Activated CD4-positive, alpha-beta memory T cell treated with anti-CD3 and anti-CD28 coated beads, Interleukin-2, amount 10 ng/mL, durations not matched to agents 7 days and 5 days (primary cell): ENCODE measurements at regions not wholly inside any gene's neighbourhood (a gene's known extent, or its start where the extent isn't known, plus 50 kb on each side); places are given as distances from the start of the nearest gene placed in this dataset.
"Not testable (repeated sequence)": the region's sequence is repeated elsewhere in the genome, so short reads cannot be mapped to it uniquely, and the experiment has no call there.

Experiments
- CTCF ChIA-PET: fragments of 350-600 bp; sonication (Branson Sonifier 250); formaldehyde crosslinking; loops from one replicate; lab custom pipeline; 2021; ENCODE audit warnings: antibody characterized with exemption, inconsistent platforms; lab: Charles Lee
- POLR2A ChIA-PET: fragments of 350-600 bp; sonication (Branson Sonifier 250); formaldehyde crosslinking; loops from one replicate; lab custom pipeline; 2021; ENCODE audit warnings: antibody characterized with exemption; lab: Charles Lee
- DNase-seq: peaks from one replicate; pipeline ENCODE4 v3.0.0-alpha.2; 2020
- H3K27ac Mint-ChIP-seq: one replicate; pipeline ENCODE4 v1.8.0; 2021; ENCODE audit warnings: mild to moderate bottlenecking, mixed read lengths
- H3K27me3 Mint-ChIP-seq: one replicate; pipeline ENCODE4 v1.8.0; 2021; ENCODE audit warnings: mixed read lengths
- H3K36me3 Mint-ChIP-seq: one replicate; pipeline ENCODE4 v1.8.0; 2021; ENCODE audit warnings: low read depth, mixed read lengths
- H3K4me1 Mint-ChIP-seq: one replicate; pipeline ENCODE4 v1.8.0; 2021; ENCODE audit warnings: mixed read lengths
- H3K4me3 Mint-ChIP-seq: one replicate; pipeline ENCODE4 v1.8.0; 2021; ENCODE audit warnings: mild to moderate bottlenecking, mixed read lengths
- H3K9me3 Mint-ChIP-seq: one replicate; pipeline ENCODE4 v1.8.0; 2021; ENCODE audit warnings: mixed read lengths

DNA sequence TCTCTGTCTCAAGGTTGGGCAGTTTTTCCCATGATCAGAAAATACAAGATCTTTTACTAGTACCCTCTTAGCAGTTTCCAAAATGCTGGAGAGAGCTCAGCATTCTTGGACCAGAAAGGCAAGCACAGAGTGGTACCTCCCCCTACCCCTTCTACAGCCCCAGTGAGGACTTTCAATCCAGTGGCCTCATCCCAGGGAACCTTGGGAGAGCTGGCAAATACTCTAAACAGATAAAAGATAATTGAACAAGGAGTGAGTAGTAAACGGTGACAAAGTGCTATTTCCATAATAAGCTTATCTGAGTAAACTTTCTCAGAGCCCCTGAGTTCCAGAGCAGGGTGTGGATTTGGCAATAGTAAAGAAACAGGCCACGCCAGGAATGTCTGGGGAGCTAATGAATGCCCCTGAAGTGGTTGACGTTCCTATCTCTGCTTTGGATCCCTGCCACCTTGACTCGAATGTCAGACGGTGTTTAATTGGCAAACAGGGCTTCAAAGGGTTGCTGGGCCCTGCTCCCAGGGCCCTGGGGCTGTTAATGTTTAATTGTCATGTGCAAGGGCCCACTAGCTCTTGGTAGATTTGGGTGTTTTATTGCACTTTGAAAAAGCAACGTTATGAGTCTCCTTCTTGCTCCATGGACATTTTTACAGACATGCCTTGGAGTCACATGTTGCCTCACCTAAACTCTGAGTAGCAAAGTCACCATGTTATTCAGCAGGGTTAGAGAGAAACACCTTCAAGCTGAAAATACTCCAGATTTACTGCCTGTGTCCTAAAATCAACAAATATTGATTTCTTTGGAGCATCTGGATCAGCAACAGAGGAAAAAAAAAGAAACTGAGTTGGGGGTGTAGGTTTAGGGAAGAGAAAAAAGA lies 239.9 kb downstream of the CYRIA start:
- H3K36me3 Mint-ChIP-seq, result no peaks in the 10 kb centered on the region
- no peaks in the 10 kb centered on the region for H3K27me3 Mint-ChIP-seq
- no peaks in the 10 kb centered on the region for H3K9me3 Mint-ChIP-seq
- ChIA-PET CTCF (no interaction called here), POLR2A (no interaction called here)
- DNase-seq, result no peak
- H3K4me3 Mint-ChIP-seq, result no peak overlapping the region
- H3K27ac Mint-ChIP-seq, result no peak overlapping the region
- no peaks in the 10 kb centered on the region for H3K4me1 Mint-ChIP-seq

DNA sequence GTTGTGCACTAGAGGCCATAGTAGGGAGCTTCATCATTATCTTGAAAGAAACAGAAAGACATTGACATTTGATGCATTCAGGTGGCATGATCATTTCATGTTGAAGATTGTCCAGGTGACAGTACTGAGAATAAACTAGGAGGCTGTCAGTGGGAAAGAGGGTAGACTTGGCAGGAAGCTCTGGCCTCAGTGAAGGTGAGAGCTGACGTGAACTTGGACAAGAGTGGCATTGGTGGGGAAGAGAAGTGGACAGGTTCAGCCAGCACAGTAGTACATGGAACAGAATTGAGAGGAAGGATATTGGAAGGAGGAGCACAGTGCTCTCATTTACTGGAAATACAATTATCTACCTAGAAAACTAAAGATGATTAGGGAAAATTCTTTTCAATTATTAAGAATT lies 245.2 kb downstream of the CYRIA start:
- ChIA-PET POLR2A (no interaction called here), CTCF (no interaction called here)
- H3K36me3 Mint-ChIP-seq, result no peaks in the 10 kb centered on the region
- no peak overlapping the region for H3K27ac Mint-ChIP-seq
- no peaks in the 10 kb centered on the region for H3K27me3 Mint-ChIP-seq
- no peak overlapping the region for H3K4me3 Mint-ChIP-seq
- DNase-seq, result no peak
- no peaks in the 10 kb centered on the region for H3K4me1 Mint-ChIP-seq
- peaks cover under 1% of the 10 kb centered on the region for H3K9me3 Mint-ChIP-seq

DNA sequence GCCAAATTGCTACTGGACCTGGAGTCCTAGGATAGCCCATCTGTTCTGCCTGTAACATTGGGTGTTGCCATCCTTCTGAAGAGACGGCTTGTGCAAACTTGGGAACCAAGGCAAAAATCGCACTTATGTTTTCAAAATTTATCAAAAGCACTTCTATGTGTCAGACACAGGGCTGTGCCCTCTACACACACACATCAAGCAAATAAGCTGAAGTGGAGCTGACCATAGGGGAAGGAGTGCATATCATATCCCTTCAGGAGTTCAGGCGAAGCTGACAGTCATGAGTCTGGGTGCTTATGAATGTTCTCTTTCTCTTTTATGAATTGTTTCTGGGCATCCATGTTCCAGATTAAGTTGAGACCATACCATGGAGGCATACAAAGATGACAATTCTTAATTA lies 247.9 kb downstream of the CYRIA start:
- H3K4me3 Mint-ChIP-seq, result no peak overlapping the region
- H3K27me3 Mint-ChIP-seq, result no peaks in the 10 kb centered on the region
- H3K4me1 Mint-ChIP-seq, result no peaks in the 10 kb centered on the region
- ChIA-PET POLR2A (no interaction called here), CTCF (no interaction called here)
- no peak overlapping the region for H3K27ac Mint-ChIP-seq
- DNase-seq, result no peak
- H3K36me3 Mint-ChIP-seq, result no peaks in the 10 kb centered on the region
- peaks cover 2% of the 10 kb centered on the region for H3K9me3 Mint-ChIP-seq

DNA sequence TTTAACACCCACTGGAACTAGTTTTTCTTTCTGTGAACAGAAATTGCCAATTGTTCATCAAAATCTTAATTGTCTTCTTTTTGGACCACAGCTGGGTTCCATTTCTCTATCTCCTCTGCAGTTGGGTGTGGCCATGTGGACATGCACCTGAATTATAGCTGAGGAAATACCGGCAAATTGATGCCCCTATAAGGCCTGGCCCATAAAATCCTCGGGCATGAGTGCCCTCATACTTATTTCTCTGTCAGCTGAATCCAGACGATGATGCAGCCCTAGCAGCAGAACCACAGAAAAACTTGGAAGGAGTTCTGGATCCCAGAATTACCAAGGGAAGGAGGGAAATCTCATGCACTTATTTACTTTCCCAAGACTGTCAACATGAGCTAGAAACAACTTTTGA lies 249.0 kb downstream of the CYRIA start:
- no peaks in the 10 kb centered on the region for H3K27me3 Mint-ChIP-seq
- POLR2A ChIA-PET, result no interaction called here
- peaks cover 2% of the 10 kb centered on the region for H3K9me3 Mint-ChIP-seq
- no peak overlapping the region for H3K27ac Mint-ChIP-seq
- H3K4me3 Mint-ChIP-seq, result no peak overlapping the region
- DNase-seq, result no peak
- CTCF ChIA-PET, result no interaction called here
- no peaks in the 10 kb centered on the region for H3K4me1 Mint-ChIP-seq
- H3K36me3 Mint-ChIP-seq, result no peaks in the 10 kb centered on the region

DNA sequence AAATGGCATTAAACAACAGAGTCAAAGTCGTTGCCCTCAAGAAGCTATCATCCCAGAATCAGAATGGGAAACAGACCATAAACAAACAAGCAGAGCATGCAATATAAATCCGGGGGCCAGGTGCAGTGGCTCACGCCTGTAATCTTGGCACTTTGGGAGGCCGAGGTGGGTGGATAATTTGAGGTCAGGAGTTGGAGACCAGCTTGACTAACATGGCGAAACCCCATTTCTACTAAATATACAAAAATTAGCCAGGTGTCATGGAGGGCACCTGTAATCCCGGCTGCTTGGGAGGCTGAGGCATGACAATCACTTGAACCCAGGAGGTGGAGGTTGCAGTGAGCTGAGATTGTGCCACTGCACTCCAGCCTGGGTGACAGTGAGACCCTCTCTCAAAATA lies 249.8 kb downstream of the CYRIA start:
- H3K4me1 Mint-ChIP-seq, H3K27ac Mint-ChIP-seq, CTCF ChIA-PET, H3K27me3 Mint-ChIP-seq, H3K36me3 Mint-ChIP-seq, H3K9me3 Mint-ChIP-seq, DNase-seq, POLR2A ChIA-PET, H3K4me3 Mint-ChIP-seq: not testable (repeated sequence)

DNA sequence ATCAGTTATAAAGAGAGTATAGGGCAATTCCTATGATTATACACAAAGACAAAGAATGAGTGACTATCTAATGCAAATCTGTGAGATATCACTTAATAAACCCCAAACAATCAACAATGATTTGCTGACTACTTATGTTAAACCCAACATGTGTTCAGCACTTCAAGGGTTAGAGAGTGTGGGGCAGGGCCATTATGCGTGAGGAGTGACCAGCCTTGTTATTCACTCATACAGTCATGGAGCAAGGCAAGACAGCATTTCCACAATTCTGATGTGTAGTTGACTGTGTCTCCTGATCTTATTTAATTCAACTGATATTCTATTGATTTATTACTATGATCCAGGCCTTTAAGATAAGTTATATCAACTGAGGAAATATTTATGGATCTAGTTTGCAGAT lies 251.7 kb downstream of the CYRIA start:
- Mint-ChIP-seq H3K27me3 (no peaks in the 10 kb centered on the region), H3K36me3 (no peaks in the 10 kb centered on the region), H3K4me3 (no peak overlapping the region), H3K4me1 (no peaks in the 10 kb centered on the region), H3K27ac (no peak overlapping the region), H3K9me3 (peaks cover 2% of the 10 kb centered on the region)
- ChIA-PET CTCF (no interaction called here), POLR2A (no interaction called here)
- DNase-seq, result no peak

DNA sequence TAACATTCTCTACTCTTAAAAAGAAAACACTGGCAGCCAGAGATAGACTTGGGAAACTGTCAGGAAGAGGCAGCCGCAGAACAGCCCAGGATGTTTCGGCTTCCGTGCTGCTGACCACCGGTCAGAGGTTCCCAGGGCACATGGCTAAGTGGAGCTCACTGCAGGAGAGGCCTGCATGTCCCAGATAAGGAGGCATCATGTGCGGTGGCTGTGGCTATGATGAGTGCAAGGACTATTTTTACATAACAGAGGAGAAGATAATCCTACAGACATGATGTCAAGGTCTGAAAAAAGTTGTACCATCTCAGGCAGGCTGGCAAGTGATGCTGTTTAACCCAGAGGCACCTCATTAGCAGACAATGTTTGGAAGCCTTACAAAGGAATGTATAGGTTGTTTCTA lies 252.3 kb downstream of the CYRIA start:
- Mint-ChIP-seq H3K9me3 (peaks cover 2% of the 10 kb centered on the region), H3K4me3 (no peak overlapping the region), H3K36me3 (no peaks in the 10 kb centered on the region), H3K27ac (no peak overlapping the region), H3K27me3 (no peaks in the 10 kb centered on the region), H3K4me1 (no peaks in the 10 kb centered on the region)
- DNase-seq, result no peak
- ChIA-PET POLR2A (no interaction called here), CTCF (no interaction called here)

DNA sequence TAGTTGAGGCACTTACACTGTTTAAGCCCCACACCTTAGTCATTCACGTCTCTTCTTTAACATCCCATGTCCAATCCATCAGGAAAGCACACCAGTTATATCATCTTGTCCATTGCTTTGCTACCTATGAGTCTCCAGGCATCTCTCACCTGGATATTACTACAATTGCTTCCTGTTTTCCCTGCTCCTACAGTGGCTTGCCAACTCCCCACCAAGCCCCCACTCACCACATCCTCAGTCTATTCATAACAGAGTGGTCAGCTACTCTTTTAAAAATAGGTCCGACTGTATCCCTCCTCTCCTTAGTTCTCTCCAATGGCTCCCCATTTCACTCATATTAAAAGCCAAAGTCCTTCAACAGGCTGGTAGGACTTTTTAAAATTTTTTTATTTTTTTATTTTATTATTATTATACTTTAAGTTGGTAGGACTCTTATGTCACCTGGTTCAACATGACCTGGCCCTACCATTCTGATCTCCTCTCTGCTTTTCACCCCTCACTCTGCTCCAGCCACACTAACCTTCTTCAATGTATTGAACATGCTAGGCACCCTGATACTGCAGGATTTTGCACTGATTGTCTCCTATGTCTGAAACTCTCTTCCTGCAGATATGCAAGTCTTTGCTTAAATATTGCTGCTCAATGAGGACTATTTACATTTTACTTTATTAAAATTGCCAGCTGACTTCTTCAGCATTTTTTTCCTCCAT lies 253.2 kb downstream of the CYRIA start:
- CTCF ChIA-PET, result no interaction called here
- POLR2A ChIA-PET, result no interaction called here
- no peaks in the 10 kb centered on the region for H3K4me1 Mint-ChIP-seq
- no peak overlapping the region for H3K27ac Mint-ChIP-seq
- no peaks in the 10 kb centered on the region for H3K27me3 Mint-ChIP-seq
- H3K36me3 Mint-ChIP-seq, result no peaks in the 10 kb centered on the region
- no peak overlapping the region for H3K4me3 Mint-ChIP-seq
- peaks cover 2% of the 10 kb centered on the region for H3K9me3 Mint-ChIP-seq
- DNase-seq, result no peak

DNA sequence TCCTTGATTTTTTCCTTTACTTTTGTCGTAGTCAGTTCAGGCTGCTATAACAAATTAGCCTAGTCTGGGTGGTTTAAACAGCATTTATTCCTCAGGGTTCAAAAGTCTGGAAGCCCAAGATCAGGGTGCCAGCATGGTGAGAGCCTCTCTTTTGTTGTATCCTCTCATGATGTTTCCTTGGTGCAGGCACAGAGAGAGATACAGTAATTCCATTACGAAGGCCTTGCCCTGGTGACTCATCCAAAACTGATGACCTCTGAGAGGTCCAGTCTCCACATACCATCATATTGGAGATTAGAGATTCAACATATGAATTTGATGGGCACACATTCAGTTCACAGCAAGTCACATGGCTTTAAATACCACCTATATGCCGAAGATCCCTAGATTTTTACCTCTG lies 253.8 kb downstream of the CYRIA start:
- no peaks in the 10 kb centered on the region for H3K4me1 Mint-ChIP-seq
- CTCF ChIA-PET, result no interaction called here
- DNase-seq, result no peak
- peaks cover 2% of the 10 kb centered on the region for H3K9me3 Mint-ChIP-seq
- no peak overlapping the region for H3K27ac Mint-ChIP-seq
- H3K36me3 Mint-ChIP-seq, result no peaks in the 10 kb centered on the region
- no peaks in the 10 kb centered on the region for H3K27me3 Mint-ChIP-seq
- POLR2A ChIA-PET, result no interaction called here
- H3K4me3 Mint-ChIP-seq, result no peak overlapping the region

DNA sequence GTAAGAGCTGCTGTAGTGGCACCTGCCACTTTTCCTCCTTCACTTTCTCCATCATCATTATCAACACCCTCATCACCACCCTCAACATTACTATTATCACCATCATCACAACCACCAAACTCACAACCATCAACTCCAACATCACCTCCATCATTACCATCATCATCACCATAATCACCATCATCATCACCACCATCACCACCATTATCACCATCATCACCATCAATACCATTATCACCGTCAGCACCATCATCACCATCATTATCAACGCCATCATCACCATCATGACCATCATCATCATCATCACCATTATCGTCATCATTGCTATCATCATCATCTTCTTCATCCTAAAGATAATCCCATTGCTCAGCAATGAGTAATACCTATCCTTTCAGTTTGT lies 255.8 kb downstream of the CYRIA start:
- no peaks in the 10 kb centered on the region for H3K36me3 Mint-ChIP-seq
- no peak overlapping the region for H3K4me3 Mint-ChIP-seq
- H3K27me3 Mint-ChIP-seq, result no peaks in the 10 kb centered on the region
- no peak overlapping the region for H3K27ac Mint-ChIP-seq
- POLR2A ChIA-PET, result no interaction called here
- CTCF ChIA-PET, result no interaction called here
- DNase-seq, result no peak
- H3K9me3 Mint-ChIP-seq, result no peaks in the 10 kb centered on the region
- no peaks in the 10 kb centered on the region for H3K4me1 Mint-ChIP-seq

DNA sequence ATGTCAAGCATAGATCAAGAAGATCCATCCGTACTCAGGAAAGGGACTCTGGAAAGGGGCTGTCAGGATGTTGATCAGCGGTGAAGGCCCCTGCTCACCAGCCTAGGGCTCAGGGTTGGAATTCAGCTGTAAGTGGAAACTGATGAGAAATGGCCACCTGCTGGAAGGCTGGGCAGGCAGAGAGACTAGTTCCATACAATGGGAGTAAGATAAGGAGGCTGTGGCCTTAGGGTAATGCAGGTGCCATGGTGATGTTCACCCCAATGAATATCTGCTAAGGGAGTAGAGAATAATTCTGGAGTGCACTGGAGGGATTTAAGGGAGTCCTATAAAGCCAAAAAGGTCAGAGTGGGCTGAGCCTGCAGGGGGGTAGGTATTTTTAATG lies 256.6 kb downstream of the CYRIA start:
- no peaks in the 10 kb centered on the region for H3K36me3 Mint-ChIP-seq
- H3K27me3 Mint-ChIP-seq, result no peaks in the 10 kb centered on the region
- no peaks in the 10 kb centered on the region for H3K9me3 Mint-ChIP-seq
- H3K4me1 Mint-ChIP-seq, result no peaks in the 10 kb centered on the region
- no peak for DNase-seq
- CTCF ChIA-PET, result no interaction called here
- POLR2A ChIA-PET, result no interaction called here
- H3K27ac Mint-ChIP-seq, result no peak overlapping the region
- no peak overlapping the region for H3K4me3 Mint-ChIP-seq

DNA sequence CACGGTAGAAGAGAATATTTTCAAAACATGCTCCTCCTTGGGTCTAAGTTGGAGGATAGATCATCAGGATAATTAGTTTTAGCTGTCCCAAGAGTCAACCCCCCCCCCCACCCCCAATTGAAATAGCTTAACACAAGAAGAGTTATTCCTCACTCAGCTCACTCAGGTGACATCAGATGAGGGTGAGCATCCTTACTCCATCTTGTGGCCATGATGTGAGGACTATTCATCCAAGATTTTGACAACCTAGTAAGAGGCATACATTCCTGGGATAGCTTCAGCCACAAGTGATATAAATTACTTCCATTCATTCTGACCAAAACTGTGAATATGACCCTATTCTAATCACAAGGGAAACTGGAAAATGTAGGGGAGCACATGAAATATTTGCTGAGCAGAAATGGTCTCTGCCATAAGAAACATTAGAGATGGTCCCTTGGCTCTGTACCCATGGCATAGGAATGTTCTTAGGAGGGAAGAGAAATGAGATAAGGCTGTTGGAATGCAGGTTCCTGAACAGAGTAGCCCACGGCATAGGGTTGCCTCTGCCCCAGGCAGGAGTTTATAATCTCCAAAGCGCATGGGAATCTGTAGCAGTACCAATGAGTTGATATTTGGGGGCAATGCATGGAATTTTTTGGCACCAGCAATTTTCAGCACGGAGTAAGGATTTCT lies 257.2 kb downstream of the CYRIA start:
- Mint-ChIP-seq H3K4me3 (no peak overlapping the region), H3K9me3 (no peaks in the 10 kb centered on the region), H3K27ac (no peak overlapping the region), H3K4me1 (no peaks in the 10 kb centered on the region), H3K36me3 (no peaks in the 10 kb centered on the region), H3K27me3 (no peaks in the 10 kb centered on the region)
- ChIA-PET POLR2A (no interaction called here), CTCF (no interaction called here)
- DNase-seq, result no peak

DNA sequence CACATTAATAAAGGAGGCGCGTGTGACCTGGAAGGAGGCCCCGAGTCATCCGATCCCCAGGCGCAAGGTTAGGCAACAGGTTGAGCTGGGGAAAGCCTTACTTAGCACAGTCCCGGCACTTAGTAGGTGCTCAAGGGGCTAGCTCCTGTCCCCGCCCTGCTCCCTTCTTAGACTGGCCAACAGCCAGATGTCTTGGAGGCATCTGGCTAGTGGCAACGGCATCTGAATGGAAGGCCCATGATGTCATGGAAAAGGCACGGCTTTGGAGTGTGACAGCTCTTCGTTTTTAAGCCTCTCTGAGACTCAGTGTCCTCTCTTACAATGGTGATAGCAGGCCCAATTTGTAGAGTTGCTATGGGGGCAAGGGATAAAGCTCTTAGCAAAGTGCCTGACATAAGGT lies 258.3 kb downstream of the CYRIA start:
- Mint-ChIP-seq H3K36me3 (no peaks in the 10 kb centered on the region), H3K9me3 (no peaks in the 10 kb centered on the region), H3K27me3 (no peaks in the 10 kb centered on the region), H3K4me1 (no peaks in the 10 kb centered on the region), H3K27ac (no peak overlapping the region), H3K4me3 (no peak overlapping the region)
- ChIA-PET CTCF (interaction anchor here (0.7 kb wide), 1 partner anchor 14 kb away, joined by 4 read pairs; no protein-coding TSS in a partner anchor), POLR2A (no interaction called here)
- DNase-seq, result no peak
